Endothelial cell of umbilical vein (primary cell): ENCODE measurements at regions not wholly inside any gene's neighbourhood (a gene's known extent, or its start where the extent isn't known, plus 50 kb on each side); places are given as distances from the start of the nearest gene placed in this dataset.

Source experiments
- BruUV-seq: library from RNA; stranded (reverse); fragments of 400-500 nt; replicated peaks from 2 replicates; lab custom pipeline; 2021; lab: Mats Ljungman, UMichigan
- CTCF ChIA-PET: fragments of 300-600, 350-600 bp; sonication (Branson Sonifier 250); formaldehyde crosslinking; loops from one replicate; lab custom pipeline; 2021; ENCODE audit warnings: antibody characterized with exemption, inconsistent platforms; lab: Charles Lee
- POLR2A ChIA-PET: fragments of 300-600, 350-600 bp; sonication (Branson Sonifier 250); formaldehyde crosslinking; loops from one replicate; lab custom pipeline; 2021; ENCODE audit warnings: antibody characterized with exemption, inconsistent platforms; lab: Charles Lee
- DNase-seq: peaks from one replicate; pipeline ENCODE4 v3.0.0-alpha.2; 2011; ENCODE audit warnings: low read depth, low spot score
- FAIRE-seq: peaks from 2 replicates; lab custom pipeline; 2011; peaks lifted over from hg19 to GRCh38; lab: Jason Lieb, UNC
- H2AFZ ChIP-seq: 2 replicates; pipeline ENCODE4 v1.6.0; 2012; ENCODE audit warnings: low read depth, low read length, control low read depth, inconsistent platforms
- H3K27ac ChIP-seq: 2 replicates; pipeline ENCODE4 v1.5.1; 2011; ENCODE audit warnings: low read depth, mild to moderate bottlenecking, control low read depth, low read length, moderate library complexity; ENCODE audit not compliant: insufficient read depth
- H3K27me3 ChIP-seq, 2 experiments: 2 replicates each; pipeline versions ENCODE4 v1.6.0 to v1.6.1; 2011; ENCODE audit warnings: low read length in 2 of 2, mixed read lengths in 1 of 2; ENCODE audit not compliant: control insufficient read depth in 2 of 2, insufficient read depth in 2 of 2
- H3K36me3 ChIP-seq, 2 experiments: 2 replicates in 1 of 2; 3 replicates in 1 of 2; pipeline ENCODE4 v1.5.1; 2011; ENCODE audit warnings: low read length in 2 of 2, mild to moderate bottlenecking in 1 of 2, moderate library complexity in 1 of 2; ENCODE audit not compliant: control insufficient read depth in 2 of 2, insufficient read depth in 2 of 2; ENCODE audit errors: extremely low read depth in 1 of 2
- H3K4me1 ChIP-seq: 3 replicates; pipeline ENCODE4 v1.5.1; 2011; ENCODE audit warnings: mild to moderate bottlenecking, low read length; ENCODE audit not compliant: control insufficient read depth, insufficient read depth; ENCODE audit errors: extremely low read depth
- H3K4me2 ChIP-seq: 2 replicates; pipeline ENCODE4 v1.6.1; 2011; ENCODE audit warnings: low read length, control low read depth, mixed read lengths; ENCODE audit not compliant: insufficient read depth
- H3K4me3 ChIP-seq, 3 experiments: fragments of 200-600 bp in 1 of 3; sonication (generic), shearing (Covaris generic) in 1 of 3; replicated peaks in 1 of 3; 2 replicates each; pipeline ENCODE4 v1.5.1; 2011 to 2016; ENCODE audit warnings: control low read depth in 3 of 3, low read length in 3 of 3, mild to moderate bottlenecking in 2 of 3, inconsistent platforms in 1 of 3, low read depth in 1 of 3, moderate library complexity in 1 of 3; ENCODE audit not compliant: insufficient read depth in 1 of 3
- H3K79me2 ChIP-seq: 2 replicates; pipeline ENCODE4 v1.6.0; 2012; ENCODE audit warnings: low read length, inconsistent platforms; ENCODE audit not compliant: control insufficient read depth, insufficient read depth
- H3K9ac ChIP-seq: replicated peaks from 2 replicates; pipeline ENCODE3; 2011; ENCODE audit warnings: low read length, control low read depth; ENCODE audit not compliant: insufficient read depth; ENCODE audit errors: extremely low read depth
- H3K9me1 ChIP-seq: replicated peaks from 3 replicates; pipeline ENCODE4 v1.6.0; 2011; ENCODE audit warnings: mild to moderate bottlenecking, low read length; ENCODE audit not compliant: control insufficient read depth, insufficient read depth; ENCODE audit errors: extremely low read depth
- H3K9me3 ChIP-seq: replicated peaks from 2 replicates; pipeline ENCODE4 v1.5.1; 2012; ENCODE audit warnings: low read length, inconsistent platforms; ENCODE audit not compliant: control insufficient read depth, insufficient read depth
- H4K20me1 ChIP-seq: replicated peaks from 2 replicates; pipeline ENCODE3; 2011; ENCODE audit warnings: mild to moderate bottlenecking, low read length; ENCODE audit not compliant: control insufficient read depth, insufficient read depth; ENCODE audit errors: extremely low read depth
- EZH2 ChIP-seq: IDR thresholded peaks from 2 replicates; pipeline ENCODE4 v1.6.1; 2012; ENCODE audit warnings: borderline replicate concordance, low read depth, mild to moderate bottlenecking, moderate library complexity, low read length, inconsistent platforms; ENCODE audit not compliant: severe bottlenecking
- FOS ChIP-seq: IDR thresholded peaks from 2 replicates; pipeline ENCODE4 v1.6.1; 2011; ENCODE audit warnings: mild to moderate bottlenecking, low read length, moderate library complexity, borderline replicate concordance; ENCODE audit not compliant: insufficient read depth
- GATA2 ChIP-seq: IDR thresholded peaks from 2 replicates; pipeline ENCODE4 v1.7.0; 2011; ENCODE audit warnings: low read depth, mild to moderate bottlenecking, moderate library complexity, mixed read lengths, low read length; ENCODE audit not compliant: insufficient read length, insufficient read depth
- JUN ChIP-seq: IDR thresholded peaks from 2 replicates; pipeline ENCODE4 v1.6.1; 2011; ENCODE audit warnings: borderline replicate concordance, low read depth; ENCODE audit not compliant: insufficient read length, insufficient read depth
- MYC ChIP-seq: IDR thresholded peaks from one replicate; pipeline ENCODE4 v1.6.1; 2011; ENCODE audit warnings: mild to moderate bottlenecking, low read depth, low read length
- POLR2A ChIP-seq: IDR thresholded peaks from 2 replicates; pipeline ENCODE4 v1.6.1; 2012; ENCODE audit warnings: low read depth, mild to moderate bottlenecking, control low read depth, low read length
- POLR2AphosphoS5 ChIP-seq: IDR thresholded peaks from 2 replicates; pipeline ENCODE4 v1.6.1; 2012; ENCODE audit warnings: low read depth, mild to moderate bottlenecking, control low read depth, low read length, moderate library complexity; ENCODE audit not compliant: insufficient read depth
- dilution Hi-C: fragments of 300-500 bp; cut with MboI; formaldehyde crosslinking; loops from one replicate; pipeline ENCODE4 v1.15.0; 2019; ENCODE audit warnings: low sequenced_read_pairs; ENCODE audit not compliant: extremely low pct_ligation_motif_present
- intact Hi-C: fragments of 100-400 bp; cut with micrococcal nuclease; formaldehyde crosslinking; loops from one replicate; pipeline ENCODE4 v1.10.0; 2022
- TF ChIP-seq, protein P1 (sequence below), 2 donors: IDR thresholded peaks; 1 replicate in 1 of 2; 2 replicates in 1 of 2; pipeline ENCODE4 v1.5.1; 2011; ENCODE audit warnings: low read length in 2 of 2, mild to moderate bottlenecking in 2 of 2, moderate library complexity in 2 of 2, control low read depth in 1 of 2, inconsistent platforms in 1 of 2, low read depth in 1 of 2; ENCODE audit not compliant: insufficient read depth in 1 of 2; ENCODE audit errors: extremely low read depth in 1 of 2
- TF ChIP-seq, protein P2 (sequence below): IDR thresholded peaks from 2 replicates; pipeline ENCODE4 v1.6.1; 2011; ENCODE audit not compliant: insufficient read depth, insufficient read length

DNA sequence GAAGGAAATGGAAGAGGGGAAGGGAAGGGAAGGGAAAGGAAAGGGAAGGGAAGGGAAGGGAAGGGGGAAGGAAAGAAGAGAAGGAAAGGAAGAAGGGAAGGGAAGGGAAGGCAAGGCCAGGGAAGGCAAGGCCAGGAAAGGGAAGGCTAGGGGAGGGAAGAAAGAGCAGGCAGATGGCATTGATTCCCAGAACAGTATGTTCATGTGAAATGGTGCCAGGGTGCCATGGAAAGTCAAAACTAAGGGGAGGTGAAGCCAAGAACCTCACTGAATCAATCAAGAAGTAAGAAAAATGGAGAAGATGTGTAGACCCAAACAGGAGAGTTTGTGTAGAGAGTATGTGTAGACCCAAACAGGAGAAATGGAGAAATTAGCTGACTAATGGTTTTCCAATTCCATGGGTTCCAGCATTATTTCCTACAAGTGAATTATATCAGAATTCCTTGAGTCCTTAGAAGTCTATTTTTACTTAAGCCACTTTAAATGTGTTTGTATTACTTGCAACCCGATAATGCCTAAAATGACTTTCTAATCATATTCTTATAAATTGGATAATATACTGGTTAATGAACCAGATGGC lies 367.6 kb downstream of the TXNL1 start:
- BruUV-seq, result no TSS peak

More for the DNA sequence above, 367.6 kb downstream of the TXNL1 start:
- DNase-seq (no peak), FAIRE-seq (no peak)
- H3K4me1 ChIP-seq, result no peaks in the 10 kb centered on the region
- ChIA-PET POLR2A (no interaction called here), CTCF (no interaction called here)
- H3K4me3 ChIP-seq, result no peak overlapping the region
- TF ChIP-seq EZH2, result no peak
- no peak for TF ChIP-seq JUN
- TF ChIP-seq, protein P1, sequence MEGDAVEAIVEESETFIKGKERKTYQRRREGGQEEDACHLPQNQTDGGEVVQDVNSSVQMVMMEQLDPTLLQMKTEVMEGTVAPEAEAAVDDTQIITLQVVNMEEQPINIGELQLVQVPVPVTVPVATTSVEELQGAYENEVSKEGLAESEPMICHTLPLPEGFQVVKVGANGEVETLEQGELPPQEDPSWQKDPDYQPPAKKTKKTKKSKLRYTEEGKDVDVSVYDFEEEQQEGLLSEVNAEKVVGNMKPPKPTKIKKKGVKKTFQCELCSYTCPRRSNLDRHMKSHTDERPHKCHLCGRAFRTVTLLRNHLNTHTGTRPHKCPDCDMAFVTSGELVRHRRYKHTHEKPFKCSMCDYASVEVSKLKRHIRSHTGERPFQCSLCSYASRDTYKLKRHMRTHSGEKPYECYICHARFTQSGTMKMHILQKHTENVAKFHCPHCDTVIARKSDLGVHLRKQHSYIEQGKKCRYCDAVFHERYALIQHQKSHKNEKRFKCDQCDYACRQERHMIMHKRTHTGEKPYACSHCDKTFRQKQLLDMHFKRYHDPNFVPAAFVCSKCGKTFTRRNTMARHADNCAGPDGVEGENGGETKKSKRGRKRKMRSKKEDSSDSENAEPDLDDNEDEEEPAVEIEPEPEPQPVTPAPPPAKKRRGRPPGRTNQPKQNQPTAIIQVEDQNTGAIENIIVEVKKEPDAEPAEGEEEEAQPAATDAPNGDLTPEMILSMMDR (IDR thresholded peaks at IDR 0.05; ENCODE audit: extremely low read depth in 1 of 2, insufficient read depth in 1 of 2, low read depth in 1 of 2, low read length in 2 of 2), result no peak
- no peak for TF ChIP-seq FOS
- TF ChIP-seq POLR2AphosphoS5, result no peak
- no peak for TF ChIP-seq MYC
- TF ChIP-seq, protein P2, sequence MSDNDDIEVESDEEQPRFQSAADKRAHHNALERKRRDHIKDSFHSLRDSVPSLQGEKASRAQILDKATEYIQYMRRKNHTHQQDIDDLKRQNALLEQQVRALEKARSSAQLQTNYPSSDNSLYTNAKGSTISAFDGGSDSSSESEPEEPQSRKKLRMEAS, result no peak
- TF ChIP-seq POLR2A, result no peak
- TF ChIP-seq GATA2, result no peak
- intact Hi-C loops (no loop called here), dilution Hi-C loops (no loop called here)
- H3K9me1 ChIP-seq, result no peaks in the 10 kb centered on the region
- no peaks in the 10 kb centered on the region for H3K36me3 ChIP-seq
- H3K4me2 ChIP-seq, result no peak overlapping the region
- H3K79me2 ChIP-seq, result no peaks in the 10 kb centered on the region
- H3K27ac ChIP-seq, result no peak overlapping the region
- no peak overlapping the region for H3K9ac ChIP-seq
- peaks cover 2 to 4% of the 10 kb centered on the region in 2 experiments for H3K27me3 ChIP-seq
- no peak overlapping the region for H2AFZ ChIP-seq
- no peaks in the 10 kb centered on the region for H3K9me3 ChIP-seq
- H4K20me1 ChIP-seq, result no peaks in the 10 kb centered on the region
